ENCODE measurements at regions not wholly inside any gene's neighbourhood (a gene's known extent, or its start where the extent isn't known, plus 50 kb on each side); places are given as distances from the start of the nearest gene placed in this dataset.

- TF ChIP-seq EZH2 (IDR thresholded peaks at IDR 0.05; ENCODE audit: borderline replicate concordance, insufficient read depth, low read depth, low read length, poor library complexity, severe bottlenecking), result no peak
- TF ChIP-seq, protein P1, sequence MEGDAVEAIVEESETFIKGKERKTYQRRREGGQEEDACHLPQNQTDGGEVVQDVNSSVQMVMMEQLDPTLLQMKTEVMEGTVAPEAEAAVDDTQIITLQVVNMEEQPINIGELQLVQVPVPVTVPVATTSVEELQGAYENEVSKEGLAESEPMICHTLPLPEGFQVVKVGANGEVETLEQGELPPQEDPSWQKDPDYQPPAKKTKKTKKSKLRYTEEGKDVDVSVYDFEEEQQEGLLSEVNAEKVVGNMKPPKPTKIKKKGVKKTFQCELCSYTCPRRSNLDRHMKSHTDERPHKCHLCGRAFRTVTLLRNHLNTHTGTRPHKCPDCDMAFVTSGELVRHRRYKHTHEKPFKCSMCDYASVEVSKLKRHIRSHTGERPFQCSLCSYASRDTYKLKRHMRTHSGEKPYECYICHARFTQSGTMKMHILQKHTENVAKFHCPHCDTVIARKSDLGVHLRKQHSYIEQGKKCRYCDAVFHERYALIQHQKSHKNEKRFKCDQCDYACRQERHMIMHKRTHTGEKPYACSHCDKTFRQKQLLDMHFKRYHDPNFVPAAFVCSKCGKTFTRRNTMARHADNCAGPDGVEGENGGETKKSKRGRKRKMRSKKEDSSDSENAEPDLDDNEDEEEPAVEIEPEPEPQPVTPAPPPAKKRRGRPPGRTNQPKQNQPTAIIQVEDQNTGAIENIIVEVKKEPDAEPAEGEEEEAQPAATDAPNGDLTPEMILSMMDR (IDR thresholded peaks at IDR 0.05), result no peak
Measured at GRCh38 chr4:38359113-38359512, 304.9 kb upstream of the KLF3 start.

Measured in B cell (primary cell).